Activated CD4-positive, alpha-beta T cell treated with anti-CD3 and anti-CD28 coated beads for 1 hour (primary cell): ENCODE measurements at regions not wholly inside any gene's neighbourhood (a gene's known extent, or its start where the extent isn't known, plus 50 kb on each side); places are given as distances from the start of the nearest gene placed in this dataset.
"Not testable (repeated sequence)": the region's sequence is repeated elsewhere in the genome, so short reads cannot be mapped to it uniquely, and the experiment has no call there.

ENCODE experiments used
- DNase-seq: peaks from one replicate; pipeline ENCODE4 v3.0.0-alpha.2; 2020

GRCh38 chr5:56731473-56731872 is 83.9 kb upstream of the MAP3K1 start:
- not testable (repeated sequence) for DNase-seq

DNA sequence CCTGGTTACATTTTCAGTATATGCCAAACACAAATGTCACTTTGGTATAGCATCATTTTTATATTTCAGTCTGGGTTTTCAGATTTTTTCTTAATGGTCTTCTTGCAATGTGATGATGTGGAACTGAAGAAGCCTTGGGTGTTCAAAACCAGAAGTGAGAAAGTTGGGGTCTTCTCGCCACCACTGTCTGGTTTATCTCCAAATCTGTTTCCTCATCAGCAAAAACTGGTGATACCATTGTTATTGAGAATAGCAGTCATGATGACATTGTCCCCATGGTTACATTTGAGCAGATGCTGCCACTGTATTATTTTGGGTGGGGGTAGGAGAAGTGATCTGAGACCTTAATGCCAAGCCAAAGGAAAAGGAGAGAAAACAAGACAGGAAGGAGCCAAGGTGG is 85.9 kb upstream of the MAP3K1 start:
- no peak for DNase-seq

DNA sequence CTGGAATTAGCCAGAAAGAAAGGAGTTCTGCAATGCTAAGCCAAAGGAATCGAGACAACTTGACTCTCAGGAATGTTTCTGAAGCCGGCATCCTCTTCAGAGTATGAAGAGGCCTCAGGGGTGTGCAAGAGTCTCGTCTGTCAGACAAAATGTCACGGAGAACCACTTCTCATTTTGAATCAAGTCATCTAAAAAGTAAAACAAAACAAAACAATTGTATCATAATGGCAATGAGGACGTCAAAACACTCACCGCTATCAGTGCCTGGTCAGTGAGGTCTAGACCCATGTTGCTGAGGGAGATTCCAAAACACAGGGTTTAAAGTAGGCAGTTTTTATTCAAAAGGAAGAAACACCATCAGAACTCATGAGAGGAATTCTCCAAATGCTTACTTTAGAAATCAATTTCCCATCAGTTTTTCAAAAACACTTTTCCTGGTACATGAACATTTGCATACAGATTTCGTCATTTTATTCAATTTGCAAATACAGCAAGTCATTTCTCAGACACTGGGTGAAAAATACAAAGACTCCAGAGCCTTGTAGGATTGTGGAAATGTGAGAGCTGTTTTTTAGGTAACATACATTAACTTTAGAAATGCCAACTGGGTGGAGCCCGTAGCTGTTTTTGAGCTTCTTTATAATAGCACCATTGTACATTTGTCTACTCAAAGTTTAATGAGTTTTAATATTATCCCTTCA is 89.5 kb upstream of the MAP3K1 start:
- no peak for DNase-seq

DNA sequence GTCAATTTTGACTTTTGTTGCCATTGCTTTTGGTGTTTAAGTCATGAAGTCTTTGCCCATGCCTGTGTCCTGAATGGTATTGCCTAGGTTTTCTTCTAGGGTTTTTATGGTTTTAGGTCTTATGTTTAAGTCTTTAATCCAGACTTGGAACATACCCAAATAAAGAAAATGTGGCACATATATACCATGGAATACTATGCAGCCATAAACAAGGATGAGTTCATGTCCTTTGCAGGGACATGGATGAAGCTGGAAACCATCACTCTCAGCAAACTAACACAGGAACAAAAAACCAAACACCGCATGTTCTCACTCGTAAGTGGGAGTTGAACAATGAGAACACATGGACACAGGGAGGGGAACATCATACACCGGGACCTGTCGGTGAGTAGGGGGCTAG is 90.5 kb upstream of the MAP3K1 start:
- not testable (repeated sequence) for DNase-seq

DNA sequence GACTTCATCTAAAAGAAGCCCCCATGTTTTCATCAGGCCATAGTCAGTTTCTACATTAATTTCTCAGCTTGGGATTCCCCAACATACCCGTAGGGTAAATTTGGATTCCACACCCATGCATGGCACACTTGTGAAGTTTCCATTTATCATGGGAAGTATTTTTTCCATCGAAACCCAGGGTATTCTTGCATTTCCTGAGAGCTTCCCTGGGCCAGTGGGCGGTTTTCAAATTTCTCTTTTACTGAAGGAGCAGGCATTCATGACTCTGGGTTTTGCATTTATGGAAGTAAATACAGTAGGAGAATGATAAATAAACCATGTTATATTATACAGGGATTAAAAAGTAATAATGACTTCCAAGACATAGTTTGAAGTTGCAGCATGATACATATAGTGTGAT is 93.0 kb upstream of the MAP3K1 start:
- no peak for DNase-seq

- DNase-seq = no peak
Measured at GRCh38 chr5:56717253-56717987, 97.9 kb upstream of the MAP3K1 start.

DNA sequence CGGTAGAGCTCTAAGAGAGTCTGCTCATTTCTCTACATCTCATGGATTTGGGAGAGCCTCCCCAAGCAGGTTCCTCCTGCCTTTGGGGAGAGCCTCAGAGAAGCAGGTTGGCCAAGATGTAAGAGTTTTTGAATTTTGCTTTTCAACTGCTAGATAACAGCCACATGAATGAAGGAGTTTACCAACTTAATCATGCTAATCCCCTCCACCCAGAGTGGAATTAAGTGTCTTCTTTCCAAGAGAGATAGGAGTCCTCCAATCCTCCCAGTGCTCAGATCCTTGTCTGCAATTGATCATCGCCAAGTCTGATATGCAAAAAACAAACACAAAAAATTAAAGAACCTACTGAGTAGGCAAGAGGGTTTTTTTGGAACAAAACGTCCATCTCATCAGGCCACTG is 99.4 kb upstream of the MAP3K1 start:
- DNase-seq = no peak

- DNase-seq = no peak
Measured at GRCh38 chr5:56712895-56713591, 102.3 kb upstream of the MAP3K1 start.

GRCh38 chr5:56710826-56711590 is 104.3 kb upstream of the MAP3K1 start:
- no peak for DNase-seq

- no peak for DNase-seq
Measured at GRCh38 chr5:56706504-56706903, 108.8 kb upstream of the MAP3K1 start.

- DNase-seq = no peak
Measured at GRCh38 chr5:56705217-56705616, 110.1 kb upstream of the MAP3K1 start.

- DNase-seq = no peak
Measured at GRCh38 chr5:56703952-56704351, 111.4 kb upstream of the MAP3K1 start.

DNA sequence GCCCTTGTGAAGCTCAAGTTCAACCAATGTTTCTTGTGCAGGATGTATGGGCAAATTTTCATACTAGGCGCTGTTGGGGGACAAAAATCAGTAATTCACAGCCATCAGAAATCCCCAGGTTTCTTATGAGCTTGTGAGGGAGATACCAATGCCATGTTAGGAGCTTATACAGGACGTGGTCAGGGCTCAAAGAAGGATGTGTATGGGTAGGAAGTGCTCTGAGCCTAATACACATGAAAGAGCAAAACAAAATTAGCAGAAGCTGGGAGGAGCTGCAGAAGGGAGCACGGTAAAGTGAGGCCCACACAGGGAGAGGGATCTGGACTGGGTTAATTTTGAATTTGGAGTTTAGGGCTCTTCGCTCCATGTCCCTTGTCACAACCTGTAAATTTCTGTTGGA is 114.6 kb upstream of the MAP3K1 start:
- no peak for DNase-seq

- DNase-seq = no peak
Measured at GRCh38 chr5:56699538-56699937, 115.8 kb upstream of the MAP3K1 start.

DNA sequence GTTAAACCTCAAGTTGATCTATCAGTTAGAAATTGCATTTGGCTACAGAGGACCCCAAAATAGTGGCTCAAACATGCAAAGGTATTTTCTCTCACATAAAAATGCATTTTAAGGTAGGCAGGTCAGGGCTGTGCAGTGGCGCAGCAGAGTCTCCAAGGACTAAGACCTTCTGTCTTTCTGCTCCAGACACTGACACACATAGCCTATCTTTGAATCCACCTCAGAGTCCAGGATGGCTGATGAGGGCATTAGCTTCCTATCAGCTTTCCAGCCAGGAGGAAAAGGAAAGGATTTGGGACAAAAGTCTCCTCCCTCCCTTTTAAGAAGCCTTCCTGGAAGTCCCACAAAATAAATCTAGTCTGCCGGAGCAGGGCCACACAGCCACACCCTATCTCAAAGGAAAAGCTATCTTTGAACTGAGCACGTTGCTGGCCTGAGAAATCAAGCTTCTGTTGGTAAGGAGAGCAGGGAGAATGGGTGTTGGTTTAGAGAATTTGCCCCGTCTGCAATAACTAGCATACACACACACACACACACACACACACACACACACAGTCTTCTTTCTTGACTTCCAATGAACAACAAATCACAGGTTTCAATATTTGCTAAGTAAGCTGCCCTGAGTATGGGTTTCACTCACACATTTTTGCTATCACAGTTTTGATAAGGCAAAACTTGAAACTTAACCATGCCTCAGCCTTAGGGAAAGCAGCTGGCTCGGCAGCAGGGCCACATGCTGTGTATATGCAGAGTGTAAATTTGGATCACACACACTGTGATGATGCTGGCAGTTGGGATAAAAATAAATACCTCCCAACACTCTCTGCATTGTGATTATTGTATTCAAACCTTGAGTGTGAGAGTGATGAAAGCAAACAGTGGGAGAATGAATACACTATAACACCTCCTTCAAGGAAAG is 116.6 kb upstream of the MAP3K1 start:
- no peak for DNase-seq

- no peak for DNase-seq
Measured at GRCh38 chr5:56696900-56697299, 118.4 kb upstream of the MAP3K1 start.

DNA sequence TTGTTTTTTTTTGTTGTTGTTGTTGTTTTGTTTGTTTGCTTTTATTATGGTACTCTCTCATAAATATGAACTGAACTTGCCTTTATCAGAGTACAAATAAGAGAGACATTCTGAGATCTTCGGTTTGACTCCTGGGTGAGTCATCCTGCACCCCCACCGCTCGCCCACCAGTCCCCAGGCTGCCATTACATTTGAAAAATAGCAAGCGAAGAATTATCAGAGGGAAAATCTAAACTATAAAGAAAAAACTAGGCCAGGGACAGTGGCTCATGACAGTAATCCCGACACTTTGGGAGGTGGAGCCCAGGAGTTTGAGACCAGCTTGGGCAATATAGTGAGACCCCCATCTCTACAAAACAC is 122.1 kb upstream of the MAP3K1 start:
- DNase-seq = no peak

- DNase-seq = no peak
Measured at GRCh38 chr5:56692359-56693219, 122.8 kb upstream of the MAP3K1 start.

DNA sequence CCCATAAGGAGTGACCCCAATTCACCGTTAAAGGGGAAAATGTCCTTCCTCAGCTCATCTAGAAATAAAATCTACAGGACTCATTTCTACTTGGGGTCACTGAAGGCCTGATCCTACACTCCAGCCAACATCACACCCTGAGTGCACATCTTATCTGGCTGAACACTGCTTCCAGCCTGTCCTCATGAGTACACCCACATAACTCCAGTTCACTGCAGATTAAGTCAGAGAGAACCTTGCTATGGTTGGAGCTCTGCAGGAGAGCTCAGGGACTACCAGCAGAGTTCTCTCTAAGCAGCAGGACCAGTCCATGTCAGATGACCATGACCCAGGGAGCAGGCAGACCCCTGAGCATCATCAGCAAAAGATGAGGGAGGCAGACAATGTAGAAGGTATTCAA is 126.9 kb upstream of the MAP3K1 start:
- no peak for DNase-seq

DNA sequence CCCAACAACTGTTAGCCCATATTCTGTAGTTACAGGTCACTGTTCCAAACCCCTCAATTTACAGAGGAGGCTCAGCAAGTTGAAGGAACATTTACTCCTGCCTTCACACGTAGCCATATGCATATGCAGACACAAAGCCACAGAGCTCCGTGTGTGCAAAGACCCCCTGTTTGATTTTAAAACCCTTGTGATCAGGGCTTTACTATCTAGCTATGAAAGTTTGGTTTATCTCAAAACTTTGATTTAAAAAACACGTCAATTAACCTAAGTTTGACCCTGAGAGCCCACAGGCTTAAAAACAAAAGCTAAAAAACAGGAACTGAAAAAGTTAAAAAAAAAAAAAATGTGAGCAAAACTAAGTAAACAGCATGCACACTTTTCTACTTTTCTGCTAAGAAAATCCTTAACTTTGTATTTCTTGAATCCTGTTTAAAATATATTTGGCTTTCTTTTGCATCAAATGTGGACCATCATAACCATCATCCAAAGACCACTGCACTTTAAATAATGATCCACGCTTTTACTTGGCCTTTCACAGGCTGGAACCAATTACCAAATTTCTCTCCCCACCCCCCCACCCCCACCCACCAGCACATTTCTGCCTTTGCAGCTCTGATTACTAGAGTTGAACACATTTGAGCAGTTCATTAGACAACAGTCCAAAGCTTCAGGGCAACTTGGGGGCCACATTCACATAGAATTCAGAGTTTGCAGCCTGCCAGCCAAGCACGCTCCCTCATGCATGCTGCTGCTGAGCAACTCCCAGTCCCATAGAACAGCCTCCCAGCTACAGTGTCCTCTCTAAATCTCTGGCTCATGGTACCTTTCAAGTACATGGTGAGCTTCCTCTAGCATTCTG is 128.8 kb upstream of the MAP3K1 start:
- DNase-seq = no peak
